IMR-90 (cell line): ENCODE measurements at regions not wholly inside any gene's neighbourhood (a gene's known extent, or its start where the extent isn't known, plus 50 kb on each side); places are given as distances from the start of the nearest gene placed in this dataset.
A peak's percentile ranks its signal among the peaks of the same experiment; 100 is the strongest.

Source experiments
- ATAC-seq: fragments of 200-7000 bp; cut with Tn5 transposase; 2 replicates; pipeline ENCODE4 v1.9.1; 2020; ENCODE audit warnings: low read depth, mild to moderate bottlenecking, moderate library complexity
- BruUV-seq: library from RNA; stranded (reverse); fragments of 400-500 nt; replicated peaks from 2 replicates; lab custom pipeline; 2021; lab: Mats Ljungman, UMichigan
- CTCF ChIA-PET: fragments of 300-600 bp; formaldehyde crosslinking; extraction: SDS; loops from one replicate; lab custom pipeline; 2021; ENCODE audit warnings: antibody characterized with exemption; lab: Yijun Ruan, JAX
- POLR2A ChIA-PET: fragments of 300-600 bp; sonication (Branson Sonifier 250); formaldehyde crosslinking; loops from one replicate; lab custom pipeline; 2022; ENCODE audit warnings: antibody characterized with exemption; ENCODE audit not compliant: unreplicated experiment; lab: Charles Lee
- DNase-seq: peaks from one replicate; pipeline ENCODE4 v3.0.0; 2013
- H2AFZ ChIP-seq: replicated peaks from 2 replicates; pipeline ENCODE3; 2013; ENCODE audit warnings: low read length, mild to moderate bottlenecking; ENCODE audit not compliant: poor library complexity
- H2AK5ac ChIP-seq: 2 replicates; pipeline ENCODE4 v1.6.1; 2013; ENCODE audit warnings: low read depth, low read length, inconsistent platforms
- H2AK9ac ChIP-seq: replicated peaks from 2 replicates; pipeline ENCODE3; 2013; ENCODE audit warnings: mild to moderate bottlenecking, low read depth, low read length, moderate library complexity; ENCODE audit not compliant: poor library complexity
- H2BK120ac ChIP-seq: 2 replicates; pipeline ENCODE4 v1.6.1; 2013; ENCODE audit warnings: low read depth, low read length, inconsistent platforms
- H2BK15ac ChIP-seq: 3 replicates; pipeline ENCODE4 v1.6.1; 2013; ENCODE audit warnings: low read depth, low read length, inconsistent platforms
- H2BK20ac ChIP-seq: 2 replicates; pipeline ENCODE4 v1.6.1; 2013; ENCODE audit warnings: low read depth, mild to moderate bottlenecking, inconsistent platforms, low read length, moderate library complexity
- H2BK5ac ChIP-seq: 2 replicates; pipeline ENCODE4 v1.6.1; 2013; ENCODE audit warnings: mild to moderate bottlenecking, low read depth, low read length, inconsistent platforms; ENCODE audit not compliant: poor library complexity, severe bottlenecking
- H3K14ac ChIP-seq: replicated peaks from 2 replicates; pipeline ENCODE4 v1.6.1; 2013; ENCODE audit warnings: low read depth, low read length, inconsistent platforms
- H3K18ac ChIP-seq: 2 replicates; pipeline ENCODE4 v1.6.1; 2013; ENCODE audit warnings: low read depth, low read length, control low read depth
- H3K23ac ChIP-seq: 2 replicates; pipeline ENCODE4 v1.6.1; 2013; ENCODE audit warnings: low read depth, low read length, inconsistent platforms
- H3K27ac ChIP-seq: 2 replicates; pipeline ENCODE4 v1.5.1; 2013; ENCODE audit warnings: mild to moderate bottlenecking, control low read depth, low read length; ENCODE audit not compliant: insufficient read depth
- H3K27me3 ChIP-seq: 2 replicates; pipeline ENCODE4 v1.6.1; 2013; ENCODE audit warnings: low read length; ENCODE audit not compliant: control insufficient read depth, insufficient read depth
- H3K36me3 ChIP-seq: 2 replicates; pipeline ENCODE4 v1.6.1; 2013; ENCODE audit warnings: low read length, mixed read lengths; ENCODE audit not compliant: control insufficient read depth, insufficient read depth
- H3K4ac ChIP-seq: 2 replicates; pipeline ENCODE4 v1.6.1; 2013; ENCODE audit warnings: low read depth, low read length, inconsistent platforms
- H3K4me1 ChIP-seq: 2 replicates; pipeline ENCODE4 v1.6.1; 2013; ENCODE audit warnings: low read length, mixed read lengths; ENCODE audit not compliant: control insufficient read depth, insufficient read depth
- H3K4me2 ChIP-seq: 2 replicates; pipeline ENCODE4 v1.6.1; 2013; ENCODE audit warnings: low read depth, mild to moderate bottlenecking, control low read depth, low read length, moderate library complexity
- H3K4me3 ChIP-seq: 2 replicates; pipeline ENCODE4 v1.5.1; 2013; ENCODE audit warnings: low read depth, mild to moderate bottlenecking, control low read depth, low read length, moderate library complexity; ENCODE audit not compliant: insufficient read depth
- H3K56ac ChIP-seq: 2 replicates; pipeline ENCODE4 v1.6.1; 2013; ENCODE audit warnings: low read length, inconsistent platforms; ENCODE audit not compliant: insufficient read depth; ENCODE audit errors: extremely low read depth
- H3K79me1 ChIP-seq, 2 experiments: 2 replicates each; pipeline ENCODE4 v1.6.1; 2013; ENCODE audit warnings: low read length in 2 of 2, inconsistent platforms in 1 of 2, low read depth in 1 of 2
- H3K9ac ChIP-seq: 2 replicates; pipeline ENCODE4 v1.6.1; 2013; ENCODE audit warnings: low read depth, low read length, control low read depth
- H3K9me1 ChIP-seq: 2 replicates; pipeline ENCODE4 v1.6.1; 2013; ENCODE audit warnings: low read length, inconsistent platforms; ENCODE audit not compliant: insufficient read depth
- H3K9me3 ChIP-seq: 2 replicates; pipeline ENCODE4 v1.6.1; 2013; ENCODE audit warnings: low read length; ENCODE audit not compliant: control insufficient read depth, insufficient read depth
- H4K20me1 ChIP-seq: 2 replicates; pipeline ENCODE4 v1.6.1; 2013; ENCODE audit warnings: low read length, inconsistent platforms; ENCODE audit not compliant: insufficient read depth
- H4K5ac ChIP-seq: 2 replicates; pipeline ENCODE4 v1.6.1; 2013; ENCODE audit warnings: mild to moderate bottlenecking, low read depth, low read length, control low read depth
- H4K8ac ChIP-seq, 2 experiments: 2 replicates each; pipeline ENCODE4 v1.6.1; 2013; ENCODE audit warnings: low read depth in 2 of 2, low read length in 2 of 2, control low read depth in 1 of 2, inconsistent platforms in 1 of 2
- H4K91ac ChIP-seq: 2 replicates; pipeline ENCODE4 v1.6.1; 2013; ENCODE audit warnings: low read depth, low read length, inconsistent platforms; ENCODE audit not compliant: insufficient read depth
- CEBPB ChIP-seq: IDR thresholded peaks from 2 replicates; pipeline ENCODE4 v1.6.1; 2012; ENCODE audit warnings: low read depth, low read length, improper control_type of control experiment
- MAFK ChIP-seq: IDR thresholded peaks from 2 replicates; pipeline ENCODE4 v1.6.1; 2012; ENCODE audit warnings: low read depth, low read length, improper control_type of control experiment
- MAZ ChIP-seq: IDR thresholded peaks from 2 replicates; pipeline ENCODE4 v1.6.1; 2012; ENCODE audit warnings: low read depth, mild to moderate bottlenecking, low read length, improper control_type of control experiment, moderate library complexity, borderline replicate concordance
- NFE2L2 ChIP-seq: fragments of 150-350 bp; IDR thresholded peaks from 2 replicates; pipeline ENCODE4 v1.6.1; 2016; ENCODE audit warnings: low read depth, mild to moderate bottlenecking, low read length
- RAD21 ChIP-seq: IDR thresholded peaks from 2 replicates; pipeline ENCODE4 v1.6.1; 2012; ENCODE audit warnings: low read length, improper control_type of control experiment
- RFX5 ChIP-seq: IDR thresholded peaks from 2 replicates; pipeline ENCODE4 v1.8.0; 2012; ENCODE audit warnings: low read depth, mild to moderate bottlenecking, low read length, moderate library complexity
- WGBS, 2 experiments: methylation state at CpG; one replicate each; pipeline versions ENCODE4 v1.1.5 to v1.1.7; 2013; ENCODE audit warnings: missing lambda C conversion rate in 2 of 2; ENCODE audit not compliant: insufficient read length in 1 of 2; ENCODE audit errors: extremely low coverage in 2 of 2; 5-methylcytosine and 5-hydroxymethylcytosine counted together
- dilution Hi-C: fragments of 300-500 bp; cut with HindIII; formaldehyde crosslinking; loops from one replicate; pipeline ENCODE4 v1.14.3; 2018; ENCODE audit warnings: low sequenced_read_pairs; ENCODE audit not compliant: unreplicated experiment
- in situ Hi-C: fragments of 300-500 bp; cut with MboI; formaldehyde crosslinking; loops from 3 replicates; pipeline ENCODE4 v1.14.3; 2019; ENCODE audit warnings: low sequenced_read_pairs, inconsistent platforms, mixed read lengths
- intact Hi-C: fragments of 100-400 bp; cut with micrococcal nuclease; formaldehyde crosslinking; loops from 2 replicates; pipeline ENCODE4 v1.10.0; 2022
- TF ChIP-seq, protein P1 (sequence below): conservative IDR thresholded peaks from 2 replicates; pipeline ENCODE4 v1.5.1; 2012; ENCODE audit warnings: mild to moderate bottlenecking, low read depth, low read length, improper control_type of control experiment
- TF ChIP-seq, protein P2 (sequence below): fragments of 150-350 bp; IDR thresholded peaks from 2 replicates; pipeline ENCODE4 v1.6.1; 2017; ENCODE audit warnings: mild to moderate bottlenecking, antibody characterized with exemption, low read length, low read depth

DNA sequence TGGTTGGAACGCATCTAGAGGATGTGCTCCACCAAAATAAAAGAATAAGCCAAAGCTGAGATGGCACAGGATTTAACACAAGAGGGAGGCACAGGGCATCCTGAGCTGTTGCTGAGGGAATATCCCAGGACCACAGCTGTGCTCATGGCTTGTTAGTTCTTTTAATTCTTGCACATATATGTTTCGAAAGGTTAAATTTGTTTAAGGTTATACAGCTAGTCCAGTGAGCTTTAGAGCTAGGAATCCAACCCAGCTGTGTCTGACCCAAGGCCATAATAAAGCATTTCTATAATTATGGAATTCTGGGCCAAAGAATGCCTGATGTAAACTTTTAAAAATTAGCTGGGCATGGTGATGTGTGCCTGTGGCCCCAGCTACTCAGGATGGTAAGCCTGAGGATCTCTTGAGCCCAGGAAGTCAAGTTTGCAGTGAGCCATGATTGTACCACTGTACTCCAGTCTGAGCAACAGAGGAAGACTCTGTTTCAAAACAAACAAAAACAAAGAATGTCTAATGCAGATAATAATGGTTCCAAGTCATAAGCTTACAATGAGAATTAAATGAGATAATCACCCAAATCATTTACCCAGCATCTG, 66.4 kb upstream of the CCBE1 start:
- peak overlapping the region; percentile 7 for H3K18ac ChIP-seq
- TF ChIP-seq CEBPB: no peak
- no peak for TF ChIP-seq RFX5
- TF ChIP-seq, protein P1, sequence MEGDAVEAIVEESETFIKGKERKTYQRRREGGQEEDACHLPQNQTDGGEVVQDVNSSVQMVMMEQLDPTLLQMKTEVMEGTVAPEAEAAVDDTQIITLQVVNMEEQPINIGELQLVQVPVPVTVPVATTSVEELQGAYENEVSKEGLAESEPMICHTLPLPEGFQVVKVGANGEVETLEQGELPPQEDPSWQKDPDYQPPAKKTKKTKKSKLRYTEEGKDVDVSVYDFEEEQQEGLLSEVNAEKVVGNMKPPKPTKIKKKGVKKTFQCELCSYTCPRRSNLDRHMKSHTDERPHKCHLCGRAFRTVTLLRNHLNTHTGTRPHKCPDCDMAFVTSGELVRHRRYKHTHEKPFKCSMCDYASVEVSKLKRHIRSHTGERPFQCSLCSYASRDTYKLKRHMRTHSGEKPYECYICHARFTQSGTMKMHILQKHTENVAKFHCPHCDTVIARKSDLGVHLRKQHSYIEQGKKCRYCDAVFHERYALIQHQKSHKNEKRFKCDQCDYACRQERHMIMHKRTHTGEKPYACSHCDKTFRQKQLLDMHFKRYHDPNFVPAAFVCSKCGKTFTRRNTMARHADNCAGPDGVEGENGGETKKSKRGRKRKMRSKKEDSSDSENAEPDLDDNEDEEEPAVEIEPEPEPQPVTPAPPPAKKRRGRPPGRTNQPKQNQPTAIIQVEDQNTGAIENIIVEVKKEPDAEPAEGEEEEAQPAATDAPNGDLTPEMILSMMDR: 0 out of 2 replicates have a peak, but pooled peaks have one; percentile 3
- TF ChIP-seq RAD21: no peak
- no peak for TF ChIP-seq MAZ
- TF ChIP-seq, protein P2, sequence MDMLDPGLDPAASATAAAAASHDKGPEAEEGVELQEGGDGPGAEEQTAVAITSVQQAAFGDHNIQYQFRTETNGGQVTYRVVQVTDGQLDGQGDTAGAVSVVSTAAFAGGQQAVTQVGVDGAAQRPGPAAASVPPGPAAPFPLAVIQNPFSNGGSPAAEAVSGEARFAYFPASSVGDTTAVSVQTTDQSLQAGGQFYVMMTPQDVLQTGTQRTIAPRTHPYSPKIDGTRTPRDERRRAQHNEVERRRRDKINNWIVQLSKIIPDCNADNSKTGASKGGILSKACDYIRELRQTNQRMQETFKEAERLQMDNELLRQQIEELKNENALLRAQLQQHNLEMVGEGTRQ: no peak
- TF ChIP-seq MAFK: no peak
- no peak for TF ChIP-seq NFE2L2
- H4K5ac ChIP-seq: peak overlapping the region; percentile 1; the same call in 1 of the 2 replicates
- no peak overlapping the region for H3K4me2 ChIP-seq
- H3K27me3 ChIP-seq: no peaks in the 10 kb centered on the region
- no peak overlapping the region for H3K4me3 ChIP-seq
- H3K36me3 ChIP-seq: no peaks in the 10 kb centered on the region
- peak overlapping the region; percentile 53 for H2BK5ac ChIP-seq
- no CpG with 5 or more reads among the region's 2 CpGs for WGBS, 2 experiments
- H4K20me1 ChIP-seq: no peaks in the 10 kb centered on the region
- POLR2A ChIA-PET: interaction anchor here (0.6 kb wide), 1 partner anchor 262 kb away, joined by 3 read pairs; no protein-coding TSS in a partner anchor
- H2AFZ ChIP-seq: no peak overlapping the region
- intact Hi-C loops: no loop called here
- no peaks in the 10 kb centered on the region for H3K9me1 ChIP-seq
- no peak overlapping the region for H3K56ac ChIP-seq
- H3K9me3 ChIP-seq: no peaks in the 10 kb centered on the region
- peak; percentile 89 for ATAC-seq
- 0 out of 2 replicates have a peak overlapping the region, but pooled peaks have one; percentile 6 for H2AK5ac ChIP-seq
- H3K4ac ChIP-seq: no peak overlapping the region
- H4K8ac ChIP-seq: peak overlapping the region in 1 of 2 experiments; percentile 44; a peak in 2 of 4 replicates
- peak overlapping the region; percentile 45; the same call in 1 of the 2 replicates for H2BK20ac ChIP-seq
- no TSS peak for BruUV-seq
- no peak overlapping the region for H3K23ac ChIP-seq
- CTCF ChIA-PET: interaction anchor here (0.5 to 2.0 kb wide), 6 partner anchors 13 to 314 kb away, joined by 3 to 8 read pairs (median 4); partner anchors contain the start of gene CCBE1
- no peak overlapping the region for H3K9ac ChIP-seq
- H2BK120ac ChIP-seq: 0 out of 2 replicates have a peak overlapping the region, but pooled peaks have one; percentile 1
- in situ Hi-C loops: no loop called here
- no peak overlapping the region for H2AK9ac ChIP-seq
- H2BK15ac ChIP-seq: peak overlapping the region; percentile 23; the same call in 2 of the 3 replicates
- H3K79me1 ChIP-seq: no peaks in the 10 kb centered on the region
- H3K4me1 ChIP-seq: peaks cover 4% of the 10 kb centered on the region
- H4K91ac ChIP-seq: no peak overlapping the region
- dilution Hi-C loops: no loop called here
- DNase-seq: peak; percentile 45
- H3K27ac ChIP-seq: peak overlapping the region; percentile 53; the same call in 1 of the 2 replicates
- no peak overlapping the region; the same call in 1 of the 2 replicates for H3K14ac ChIP-seq
